ENCODE measurements at regions not wholly inside any gene's neighbourhood (a gene's known extent, or its start where the extent isn't known, plus 50 kb on each side); places are given as distances from the start of the nearest gene placed in this dataset.
"Not testable (repeated sequence)": the region's sequence is repeated elsewhere in the genome, so short reads cannot be mapped to it uniquely, and the experiment has no call there.

GRCh38 chr6:141780296-141780695 is 352.4 kb upstream of the GJE1 start:
- DNase-seq (ENCODE audit: low read depth): no peak

DNA sequence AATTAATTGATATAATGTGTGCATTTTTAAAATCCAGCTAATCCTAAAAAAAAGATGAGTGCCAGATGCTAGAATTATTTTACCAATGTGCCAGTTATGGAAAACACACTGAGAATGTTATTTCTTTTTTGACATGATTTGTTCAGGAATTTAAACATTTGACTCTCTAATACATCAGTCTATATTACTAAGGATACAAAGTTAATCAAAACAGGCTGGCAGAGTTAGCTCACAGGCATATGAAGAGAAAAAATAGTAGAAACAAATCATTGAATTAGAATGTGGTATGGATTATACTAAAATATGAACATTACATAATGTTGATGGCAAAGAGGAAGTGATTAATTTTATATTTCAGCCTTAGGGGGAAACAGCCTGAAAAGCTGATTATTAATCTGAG is 368.3 kb upstream of the GJE1 start:
- DNase-seq (ENCODE audit: low read depth): no peak

- DNase-seq (ENCODE audit: low read depth): no peak
Measured at GRCh38 chr6:141758430-141758829, 374.3 kb upstream of the GJE1 start.

DNA sequence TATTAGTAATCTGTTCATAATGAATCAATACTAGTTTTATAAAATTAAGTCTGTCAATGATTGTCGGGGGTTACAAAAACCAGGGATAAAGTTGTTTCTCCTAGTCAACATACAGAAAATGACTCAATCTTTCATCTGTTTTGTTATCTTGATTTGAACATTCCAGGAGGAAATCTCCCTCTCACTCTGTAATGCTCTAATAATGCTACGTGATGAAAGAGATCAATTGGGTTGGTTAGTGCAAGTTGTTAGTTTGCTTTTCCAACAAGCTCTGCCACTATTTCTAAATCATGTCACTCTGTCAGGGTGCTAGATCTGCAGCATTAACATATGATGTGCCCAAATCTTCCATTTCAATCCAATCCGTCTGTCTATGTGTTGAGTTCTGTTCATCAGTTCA is 379.5 kb upstream of the GJE1 start:
- DNase-seq (ENCODE audit: low read depth): no peak

GRCh38 chr6:141752677-141753076 is 380.0 kb upstream of the GJE1 start:
- DNase-seq (ENCODE audit: low read depth): no peak

- DNase-seq (ENCODE audit: low read depth): not testable (repeated sequence)
Measured at GRCh38 chr6:141746324-141746723, 386.4 kb upstream of the GJE1 start.

DNA sequence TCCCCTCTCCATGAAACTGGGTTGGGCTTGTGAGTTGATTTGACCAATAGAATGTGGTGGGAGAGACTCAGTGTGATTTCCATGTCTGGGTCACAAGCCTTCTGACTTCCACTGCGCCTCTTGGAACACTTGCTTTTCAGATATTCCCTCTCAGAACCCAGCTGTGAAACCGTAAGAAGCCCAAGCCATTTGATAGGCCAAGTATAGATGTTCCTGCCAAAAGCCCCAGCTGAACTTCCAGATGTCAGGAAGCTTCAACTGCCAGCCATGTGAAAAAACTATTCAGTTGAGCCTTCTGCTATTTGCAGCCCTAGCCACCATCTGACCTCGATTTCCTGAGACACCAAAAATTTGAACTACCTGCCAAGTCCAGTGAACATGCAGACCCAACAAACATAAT is 387.8 kb upstream of the GJE1 start:
- DNase-seq (ENCODE audit: low read depth): no peak

GRCh38 chr6:141744194-141744925 is 388.4 kb upstream of the GJE1 start:
- no peak for DNase-seq (ENCODE audit: low read depth)

DNA sequence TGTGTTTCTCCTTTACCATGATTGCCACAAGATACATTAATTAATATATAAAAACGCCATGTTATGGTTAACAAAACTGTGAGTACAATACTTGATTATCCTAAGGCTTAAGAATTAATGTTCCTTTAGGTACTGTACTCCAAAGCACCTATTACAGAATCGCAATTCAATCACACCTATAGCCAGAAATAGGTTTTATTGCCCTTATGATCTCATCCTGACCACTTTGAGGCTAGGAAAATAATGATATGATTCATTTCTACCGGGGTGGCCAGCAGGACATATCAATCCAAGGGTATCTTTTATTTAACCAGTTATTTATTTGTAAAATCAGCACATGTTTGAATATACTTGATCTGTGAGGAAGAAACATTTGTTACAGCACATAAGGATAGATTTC is 396.6 kb upstream of the GJE1 start:
- DNase-seq (ENCODE audit: low read depth): no peak

- no peak for DNase-seq (ENCODE audit: low read depth)
Measured at GRCh38 chr6:141735126-141735525, 397.6 kb upstream of the GJE1 start.

GRCh38 chr6:141734071-141734840 is 398.5 kb upstream of the GJE1 start:
- no peak for DNase-seq (ENCODE audit: low read depth)

GRCh38 chr6:141729146-141729545 is 403.6 kb upstream of the GJE1 start:
- DNase-seq (ENCODE audit: low read depth): no peak

DNA sequence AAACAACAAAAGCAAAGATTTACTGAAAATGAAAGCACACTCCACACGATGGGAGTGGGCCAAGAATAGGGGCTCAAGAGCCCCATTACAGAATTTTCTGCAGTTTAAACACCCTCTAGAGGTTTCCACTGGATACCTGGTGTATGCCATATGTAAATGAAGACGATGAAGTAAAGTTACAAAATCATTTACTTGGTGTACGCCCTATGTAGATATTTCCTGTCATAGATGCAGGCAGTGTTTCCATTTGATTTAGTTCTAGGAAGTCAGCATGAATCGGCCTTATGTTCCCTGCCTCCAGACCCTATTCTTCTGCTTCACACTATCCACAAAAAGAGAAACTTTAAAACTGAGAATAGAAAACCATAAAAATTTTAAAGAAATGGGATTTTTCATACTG is 404.4 kb upstream of the GJE1 start:
- no peak for DNase-seq (ENCODE audit: low read depth)

- DNase-seq (ENCODE audit: low read depth): no peak
Measured at GRCh38 chr6:141726248-141726647, 406.5 kb upstream of the GJE1 start.

- no peak for DNase-seq (ENCODE audit: low read depth)
Measured at GRCh38 chr6:141724731-141725130, 408.0 kb upstream of the GJE1 start.

- no peak for DNase-seq (ENCODE audit: low read depth)
Measured at GRCh38 chr6:141719476-141719875, 413.2 kb upstream of the GJE1 start.

- no peak for DNase-seq (ENCODE audit: low read depth)
Measured at GRCh38 chr6:141705431-141705830, 427.3 kb upstream of the GJE1 start.

GRCh38 chr6:141704151-141704550 is 428.6 kb upstream of the GJE1 start:
- no peak for DNase-seq (ENCODE audit: low read depth)

DNA sequence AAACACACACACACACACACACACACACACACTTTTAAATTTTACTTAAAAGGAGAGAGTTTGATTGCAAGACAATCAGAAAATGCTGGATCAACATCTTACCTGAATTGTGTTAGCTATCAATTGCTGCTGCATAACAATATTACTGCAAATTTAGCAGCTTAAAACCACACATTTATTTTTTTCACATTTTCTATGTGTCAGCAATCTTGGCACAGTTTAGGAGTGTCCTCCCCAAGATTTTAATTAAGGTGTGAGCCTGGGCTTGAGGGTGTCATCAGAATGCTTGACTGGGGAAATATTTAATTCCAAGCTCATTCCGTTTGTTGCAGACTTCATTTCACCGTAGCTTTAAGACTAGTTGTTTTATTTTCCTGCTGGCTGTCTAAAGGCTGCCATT is 431.0 kb upstream of the GJE1 start:
- DNase-seq (ENCODE audit: low read depth): no peak

DNA sequence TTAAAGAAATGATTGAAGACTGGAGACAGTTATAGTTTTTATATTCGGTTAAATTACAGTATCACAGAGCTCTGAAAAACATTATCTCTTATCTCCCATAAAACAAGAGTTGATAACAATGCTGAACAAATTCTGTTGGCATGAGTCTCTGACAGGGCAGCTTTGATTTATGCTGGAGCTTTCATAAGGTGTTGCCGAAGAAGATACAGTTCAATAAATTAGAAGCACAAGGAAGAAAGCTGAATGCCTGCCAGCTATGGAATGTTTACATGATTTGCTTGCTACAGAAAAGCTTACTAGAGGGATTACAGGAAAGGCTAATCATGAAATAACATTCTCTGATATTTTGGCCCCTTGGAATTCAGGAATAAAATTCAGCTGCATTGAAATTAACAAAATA is 431.9 kb upstream of the GJE1 start:
- DNase-seq (ENCODE audit: low read depth): no peak

DNA sequence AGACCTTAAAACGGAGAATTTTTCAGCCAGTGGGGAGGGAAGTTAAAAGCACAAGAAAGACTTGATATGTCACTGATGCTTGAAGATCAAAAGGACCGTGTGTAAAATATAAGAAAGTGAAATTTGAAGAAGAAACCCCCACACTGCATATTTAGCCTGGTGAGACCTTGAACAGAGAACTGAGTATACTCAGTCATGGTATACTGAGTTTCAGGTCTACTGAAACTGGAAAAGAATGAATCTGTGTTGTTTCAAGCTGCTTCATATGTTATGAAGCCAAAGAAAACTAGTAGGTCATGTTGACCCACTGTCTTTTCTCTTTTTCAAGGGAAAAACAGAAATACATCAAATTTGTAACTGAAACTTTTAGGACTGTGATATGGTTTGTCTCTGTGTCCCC is 443.8 kb upstream of the GJE1 start:
- DNase-seq (ENCODE audit: low read depth): no peak

DNA sequence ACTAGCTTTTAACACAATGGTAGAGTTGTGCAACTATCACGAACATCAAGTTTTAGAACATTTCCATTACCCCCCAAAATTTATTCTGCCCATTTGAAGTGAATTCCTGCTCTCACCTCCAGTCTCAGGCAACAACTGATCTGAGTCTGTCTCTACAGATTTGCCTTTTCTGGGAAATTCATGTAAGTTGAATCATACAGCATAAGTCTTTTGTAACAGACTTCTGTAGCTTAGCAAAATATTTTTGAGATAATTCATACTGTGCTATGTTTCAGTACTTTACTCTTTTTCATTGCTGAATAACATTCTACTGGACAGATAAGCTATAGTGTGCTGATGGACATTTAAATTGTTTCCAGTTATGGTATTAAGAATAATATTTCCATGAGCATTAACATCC is 447.3 kb upstream of the GJE1 start:
- DNase-seq (ENCODE audit: low read depth): no peak

- no peak for DNase-seq (ENCODE audit: low read depth)
Measured at GRCh38 chr6:141682391-141682790, 450.3 kb upstream of the GJE1 start.
